Esophagus muscularis mucosa (tissue), 4 donors: ENCODE measurements at regions not wholly inside any gene's neighbourhood (a gene's known extent, or its start where the extent isn't known, plus 50 kb on each side); places are given as distances from the start of the nearest gene placed in this dataset.

ENCODE experiments used
- DNase-seq: peaks from one replicate; pipeline ENCODE4 v3.0.0-alpha.2; 2017; ENCODE audit errors: extremely low spot score
- H3K27ac ChIP-seq, 4 donors: fragments of 200-600 bp; sonication (generic); replicated peaks in 1 of 4; 1 replicate in 3 of 4; 2 replicates in 1 of 4; pipeline ENCODE4 v1.5.1; 2016 to 2019; ENCODE audit warnings: mild to moderate bottlenecking in 1 of 4
- H3K27me3 ChIP-seq, 4 donors: fragments of 200-600 bp; sonication (generic); one replicate each; pipeline versions ENCODE4 v1.5.1 to v1.6.0; 2016 to 2019
- H3K36me3 ChIP-seq, 4 donors: fragments of 200-600 bp; sonication (generic); one replicate each; pipeline ENCODE4 v1.5.1; 2016 to 2019
- H3K4me1 ChIP-seq, 4 donors: fragments of 200-600 bp; sonication (generic); one replicate each; pipeline ENCODE4 v1.5.1; 2016 to 2019
- H3K4me3 ChIP-seq, 4 donors: fragments of 200-600 bp; sonication (generic); 1 replicate in 2 of 4; 2 replicates in 2 of 4; pipeline ENCODE4 v1.5.1; 2016 to 2019; ENCODE audit warnings: mild to moderate bottlenecking in 4 of 4, moderate library complexity in 1 of 4
- H3K9me3 ChIP-seq, 4 donors: fragments of 200-600 bp; sonication (generic); 1 replicate in 3 of 4; 2 replicates in 1 of 4; pipeline ENCODE4 v1.5.1; 2016 to 2019
- EP300 ChIP-seq: sonication (generic); formaldehyde crosslinking; IDR thresholded peaks from one replicate; pipeline ENCODE4 v1.6.1; 2017; ENCODE audit warnings: antibody characterized with exemption
- POLR2A ChIP-seq: fragments of 450-650 bp; IDR thresholded peaks from one replicate; pipeline ENCODE4 v1.6.1; 2017; ENCODE audit warnings: antibody characterized with exemption, moderate library complexity, mild to moderate bottlenecking, low read depth
- POLR2AphosphoS5 ChIP-seq, 2 donors: sonication (generic); formaldehyde crosslinking; IDR thresholded peaks; one replicate each; pipeline ENCODE4 v1.6.1; 2017; ENCODE audit warnings: antibody characterized with exemption in 2 of 2
- WGBS: methylation state at CpG from one replicate; pipeline ENCODE4 v1.1.5; 2018; 5-methylcytosine and 5-hydroxymethylcytosine counted together
- intact Hi-C: fragments of 100-400 bp; cut with DNase I; formaldehyde crosslinking; loops from one replicate; pipeline ENCODE4 v1.15.1; 2023
- TF ChIP-seq, protein P1 (sequence below), 3 experiments: fragments of 200-600 bp in 2 of 3; fragments of 450-650 bp in 1 of 3; sonication (generic) in 2 of 3; IDR thresholded peaks; one replicate each; pipeline ENCODE4 v1.5.1; 2017 to 2019; ENCODE audit warnings: antibody characterized with exemption in 3 of 3, mild to moderate bottlenecking in 2 of 3, moderate library complexity in 1 of 3

GRCh38 chr11:122202161-122202950, 86.3 kb upstream of the BLID start:
- Histone ChIP-seq H3K36me3 (no peaks in the 10 kb centered on the region), H3K27ac (peak overlapping the region; percentile 77 to 82 (median 78)), H3K9me3 (no peaks in the 10 kb centered on the region), H3K27me3 (no peaks in the 10 kb centered on the region), H3K4me3 (peak overlapping the region; percentile 46 to 60 (median 56)), H3K4me1 (peaks cover 13 to 61% (median 53%) of the 10 kb centered on the region in 4 donors)
- peak in 1 of 2 donors; percentile 47 for TF ChIP-seq POLR2AphosphoS5 (IDR thresholded peaks at IDR 0.05)
- TF ChIP-seq, protein P1, sequence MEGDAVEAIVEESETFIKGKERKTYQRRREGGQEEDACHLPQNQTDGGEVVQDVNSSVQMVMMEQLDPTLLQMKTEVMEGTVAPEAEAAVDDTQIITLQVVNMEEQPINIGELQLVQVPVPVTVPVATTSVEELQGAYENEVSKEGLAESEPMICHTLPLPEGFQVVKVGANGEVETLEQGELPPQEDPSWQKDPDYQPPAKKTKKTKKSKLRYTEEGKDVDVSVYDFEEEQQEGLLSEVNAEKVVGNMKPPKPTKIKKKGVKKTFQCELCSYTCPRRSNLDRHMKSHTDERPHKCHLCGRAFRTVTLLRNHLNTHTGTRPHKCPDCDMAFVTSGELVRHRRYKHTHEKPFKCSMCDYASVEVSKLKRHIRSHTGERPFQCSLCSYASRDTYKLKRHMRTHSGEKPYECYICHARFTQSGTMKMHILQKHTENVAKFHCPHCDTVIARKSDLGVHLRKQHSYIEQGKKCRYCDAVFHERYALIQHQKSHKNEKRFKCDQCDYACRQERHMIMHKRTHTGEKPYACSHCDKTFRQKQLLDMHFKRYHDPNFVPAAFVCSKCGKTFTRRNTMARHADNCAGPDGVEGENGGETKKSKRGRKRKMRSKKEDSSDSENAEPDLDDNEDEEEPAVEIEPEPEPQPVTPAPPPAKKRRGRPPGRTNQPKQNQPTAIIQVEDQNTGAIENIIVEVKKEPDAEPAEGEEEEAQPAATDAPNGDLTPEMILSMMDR (IDR thresholded peaks at IDR 0.05), result no peak
- 22% methylated on average over 16 of the region's 16 CpGs for WGBS
- intact Hi-C loops, result loop anchor here (5.0 to 10.0 kb wide), 6 partner anchors 55 to 545 kb away; no protein-coding TSS in a partner anchor
- peak; percentile 92 for DNase-seq

GRCh38 chr11:122201106-122201505, 85.1 kb upstream of the BLID start:
- intact Hi-C loops, result loop anchor here (5.0 to 10.0 kb wide), 6 partner anchors 54 to 544 kb away; no protein-coding TSS in a partner anchor
- Histone ChIP-seq H3K27ac (peak overlapping the region; percentile 35 to 79 (median 77)), H3K27me3 (no peaks in the 10 kb centered on the region), H3K9me3 (no peaks in the 10 kb centered on the region), H3K4me1 (peaks cover 9 to 67% (median 58%) of the 10 kb centered on the region in 4 donors), H3K36me3 (no peaks in the 10 kb centered on the region), H3K4me3 (peak overlapping the region; percentile 46 to 60 (median 56))
- DNase-seq, result peak; percentile 74
- no peak for TF ChIP-seq POLR2AphosphoS5 (IDR thresholded peaks at IDR 0.05)
- 68% methylated on average over 4 of the region's 4 CpGs for WGBS

DNA sequence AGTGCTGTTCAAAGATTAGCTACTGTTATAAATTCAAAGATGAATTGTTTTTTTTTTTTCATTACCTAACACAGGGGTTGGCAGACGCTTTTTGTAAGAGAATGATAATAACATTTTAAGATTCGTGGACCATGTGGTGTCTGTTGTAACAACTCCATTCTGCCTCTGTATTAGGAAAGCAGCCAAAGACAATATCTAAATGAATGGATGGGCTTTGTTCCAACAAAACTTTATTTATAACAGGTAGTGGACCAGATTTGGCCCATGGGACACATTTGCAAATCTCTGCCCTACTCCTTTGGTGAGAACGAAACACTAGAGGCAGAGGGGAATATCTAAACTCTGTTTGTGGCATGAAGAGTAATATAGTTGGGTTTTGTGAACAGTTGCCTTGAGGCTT, 83.6 kb upstream of the BLID start:
- peak overlapping the region; percentile 0 to 59 (median 4) for H3K27ac ChIP-seq

GRCh38 chr11:122198291-122198983, 82.4 kb upstream of the BLID start:
- H3K9me3 ChIP-seq, result no peaks in the 10 kb centered on the region
- H3K27ac ChIP-seq, result peak overlapping the region; percentile 35 to 70 (median 56)
- DNase-seq, result no peak
- H3K36me3 ChIP-seq, result no peaks in the 10 kb centered on the region
- intact Hi-C loops, result no loop called here
- H3K4me1 ChIP-seq, result peaks cover 9 to 82% (median 71%) of the 10 kb centered on the region in 4 donors
- WGBS, result 90% methylated on average over 7 of the region's 7 CpGs
- no peaks in the 10 kb centered on the region for H3K27me3 ChIP-seq
- no peak for TF ChIP-seq POLR2A
- TF ChIP-seq POLR2AphosphoS5 (IDR thresholded peaks at IDR 0.05), result no peak
- TF ChIP-seq, protein P1 (IDR thresholded peaks at IDR 0.05), result no peak
- no peak for TF ChIP-seq EP300
- H3K4me3 ChIP-seq, result no peak overlapping the region

More for the DNA sequence above, 83.6 kb upstream of the BLID start:
- 40% methylated on average over 3 of the region's 3 CpGs for WGBS
- H3K27me3 ChIP-seq, result no peaks in the 10 kb centered on the region
- no peak for DNase-seq
- no peaks in the 10 kb centered on the region for H3K36me3 ChIP-seq
- no peak overlapping the region for H3K4me3 ChIP-seq
- intact Hi-C loops, result loop anchor here (5.0 to 10.0 kb wide), 6 partner anchors 52 to 542 kb away; no protein-coding TSS in a partner anchor
- H3K9me3 ChIP-seq, result no peaks in the 10 kb centered on the region
- peak in 1 of 2 donors; percentile 36 for TF ChIP-seq POLR2AphosphoS5 (IDR thresholded peaks at IDR 0.05)
- TF ChIP-seq, protein P1 (IDR thresholded peaks at IDR 0.05), result no peak
- peaks cover 9 to 72% (median 66%) of the 10 kb centered on the region in 4 donors for H3K4me1 ChIP-seq
